ENCODE measurements at regions not wholly inside any gene's neighbourhood (a gene's known extent, or its start where the extent isn't known, plus 50 kb on each side); places are given as distances from the start of the nearest gene placed in this dataset.

GRCh38 chr3:66825375-66825774, 172.7 kb upstream of the KBTBD8 start:
- TF ChIP-seq CTCF (IDR thresholded peaks at IDR 0.05; ENCODE audit: insufficient read depth, low read length, poor library complexity, severe bottlenecking) (no peak), EZH2phosphoT487 (conservative IDR thresholded peaks at IDR 0.05; ENCODE audit: low read length) (no peak)

Measured in SU-DHL-6 (cell line).